ENCODE measurements at regions not wholly inside any gene's neighbourhood (a gene's known extent, or its start where the extent isn't known, plus 50 kb on each side); places are given as distances from the start of the nearest gene placed in this dataset.

- TF ChIP-seq JUN (IDR thresholded peaks at IDR 0.05; ENCODE audit: low read depth, low read length), result no peak
- TF ChIP-seq SP2 (IDR thresholded peaks at IDR 0.05; ENCODE audit: low read length), result no peak
- no peak for TF ChIP-seq SRF (IDR thresholded peaks at IDR 0.05; ENCODE audit: low read depth, low read length)
These were observed 588.3 kb upstream of the KCNMB2 start (continued) for GRCh38 chr3:177947901-177948300.
